Vagina (tissue), 2 donors: ENCODE measurements at regions not wholly inside any gene's neighbourhood (a gene's known extent, or its start where the extent isn't known, plus 50 kb on each side); places are given as distances from the start of the nearest gene placed in this dataset.
A peak's percentile ranks its signal among the peaks of the same experiment; 100 is the strongest.

ENCODE experiments used
- CTCF ChIP-seq, 3 experiments: fragments of 450-650 bp in 2 of 3; fragments of 200-600 bp in 1 of 3; sonication (generic) in 1 of 3; IDR thresholded peaks; one replicate each; pipeline ENCODE4 v1.5.1; 2017 to 2019; ENCODE audit warnings: antibody characterized with exemption in 3 of 3, mild to moderate bottlenecking in 2 of 3, moderate library complexity in 2 of 3
- POLR2A ChIP-seq, 2 donors: fragments of 450-650 bp; IDR thresholded peaks; one replicate each; pipeline ENCODE4 v1.6.1; 2017; ENCODE audit warnings: antibody characterized with exemption in 2 of 2, mild to moderate bottlenecking in 2 of 2, moderate library complexity in 2 of 2
- POLR2AphosphoS5 ChIP-seq, 2 donors: sonication (generic); formaldehyde crosslinking; IDR thresholded peaks; one replicate each; pipeline ENCODE4 v1.9.0; 2017; ENCODE audit warnings: antibody characterized with exemption in 2 of 2, mild to moderate bottlenecking in 2 of 2, low read depth in 1 of 2; ENCODE audit not compliant: insufficient read depth in 1 of 2

GRCh38 chr15:93451265-93451664, 362.3 kb upstream of the RGMA start:
- TF ChIP-seq POLR2A (IDR thresholded peaks at IDR 0.05) (no peak), CTCF (IDR thresholded peaks at IDR 0.05) (no peak), POLR2AphosphoS5 (IDR thresholded peaks at IDR 0.05; ENCODE audit: insufficient read depth in 1 of 2, low read depth in 1 of 2) (peak in 1 of 2 donors; percentile 6)
